Fibroblast of lung (primary cell): ENCODE measurements at regions not wholly inside any gene's neighbourhood (a gene's known extent, or its start where the extent isn't known, plus 50 kb on each side); places are given as distances from the start of the nearest gene placed in this dataset.

Experiments
- EZH2 ChIP-seq: IDR thresholded peaks from 2 replicates; pipeline ENCODE4 v1.5.1; 2012; ENCODE audit warnings: low read length, control low read depth, mild to moderate bottlenecking; ENCODE audit errors: missing control alignments
- TF ChIP-seq, protein P1 (sequence below), 2 donors: IDR thresholded peaks in 1 of 2; conservative IDR thresholded peaks in 1 of 2; 1 replicate in 1 of 2; 2 replicates in 1 of 2; pipeline ENCODE4 v1.5.1; 2011 to 2012; ENCODE audit warnings: low read length in 2 of 2, control low read depth in 1 of 2, inconsistent platforms in 1 of 2, low read depth in 1 of 2, mild to moderate bottlenecking in 1 of 2

DNA sequence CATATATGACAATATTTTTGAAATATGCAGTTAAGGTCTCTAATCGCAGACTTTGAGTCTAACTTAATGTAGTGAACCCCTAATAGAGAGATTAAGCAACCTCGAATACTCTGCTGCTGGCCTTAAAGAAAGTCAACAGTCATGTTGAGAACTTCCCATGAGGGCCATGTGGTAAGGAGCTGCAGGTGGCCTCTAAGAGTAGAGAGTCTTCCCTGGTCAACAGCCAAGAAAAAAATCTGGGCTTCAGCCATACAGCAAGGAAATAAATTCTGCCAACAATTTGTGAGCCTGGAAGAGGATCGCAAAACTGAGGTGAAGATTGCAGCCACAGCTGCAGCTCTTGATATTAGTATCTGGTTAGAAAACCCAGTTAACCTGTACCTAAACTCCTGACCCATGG is 935.2 kb upstream of the TYRP1 start:
- TF ChIP-seq EZH2 = no peak
- TF ChIP-seq, protein P1, sequence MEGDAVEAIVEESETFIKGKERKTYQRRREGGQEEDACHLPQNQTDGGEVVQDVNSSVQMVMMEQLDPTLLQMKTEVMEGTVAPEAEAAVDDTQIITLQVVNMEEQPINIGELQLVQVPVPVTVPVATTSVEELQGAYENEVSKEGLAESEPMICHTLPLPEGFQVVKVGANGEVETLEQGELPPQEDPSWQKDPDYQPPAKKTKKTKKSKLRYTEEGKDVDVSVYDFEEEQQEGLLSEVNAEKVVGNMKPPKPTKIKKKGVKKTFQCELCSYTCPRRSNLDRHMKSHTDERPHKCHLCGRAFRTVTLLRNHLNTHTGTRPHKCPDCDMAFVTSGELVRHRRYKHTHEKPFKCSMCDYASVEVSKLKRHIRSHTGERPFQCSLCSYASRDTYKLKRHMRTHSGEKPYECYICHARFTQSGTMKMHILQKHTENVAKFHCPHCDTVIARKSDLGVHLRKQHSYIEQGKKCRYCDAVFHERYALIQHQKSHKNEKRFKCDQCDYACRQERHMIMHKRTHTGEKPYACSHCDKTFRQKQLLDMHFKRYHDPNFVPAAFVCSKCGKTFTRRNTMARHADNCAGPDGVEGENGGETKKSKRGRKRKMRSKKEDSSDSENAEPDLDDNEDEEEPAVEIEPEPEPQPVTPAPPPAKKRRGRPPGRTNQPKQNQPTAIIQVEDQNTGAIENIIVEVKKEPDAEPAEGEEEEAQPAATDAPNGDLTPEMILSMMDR (conservative IDR thresholded peaks at IDR 0.05 in 1 of 2, IDR thresholded peaks at IDR 0.05 in 1 of 2; ENCODE audit: low read depth in 1 of 2, low read length in 2 of 2) = no peak
